HUDEP-2 (cell line): ENCODE measurements at regions not wholly inside any gene's neighbourhood (a gene's known extent, or its start where the extent isn't known, plus 50 kb on each side); places are given as distances from the start of the nearest gene placed in this dataset.

Source experiments
- DNase-seq, 76 experiments: peaks; one replicate each; lab custom pipeline; 2025; ENCODE audit not compliant: unreplicated experiment in 76 of 76; lab: John Stamatoyannopoulos, UW

GRCh38 chr14:58809520-58809919 is 171.8 kb downstream of the DACT1 start:
- DNase-seq = no peak

GRCh38 chr14:58812050-58812910 is 174.5 kb downstream of the DACT1 start:
- no peak for DNase-seq

DNA sequence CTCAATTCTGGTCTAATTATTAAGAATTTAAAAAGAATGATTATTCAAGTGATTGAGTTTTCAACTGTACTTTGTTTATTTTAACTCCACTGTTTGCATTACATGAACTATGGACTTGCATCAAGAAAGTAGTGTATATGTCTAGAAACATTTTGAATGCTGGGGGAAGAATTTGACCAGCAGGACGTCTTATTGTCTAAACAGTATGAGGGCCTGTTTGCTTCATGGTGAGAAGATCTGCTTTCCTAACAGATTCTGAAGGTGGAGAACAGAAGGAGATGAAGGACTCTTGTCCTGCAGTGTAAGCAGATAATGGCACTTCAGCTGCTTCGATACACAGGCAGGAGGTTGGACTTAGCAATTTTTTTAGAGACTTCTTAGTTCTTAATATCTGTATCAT is 176.0 kb downstream of the DACT1 start:
- no peak for DNase-seq

DNA sequence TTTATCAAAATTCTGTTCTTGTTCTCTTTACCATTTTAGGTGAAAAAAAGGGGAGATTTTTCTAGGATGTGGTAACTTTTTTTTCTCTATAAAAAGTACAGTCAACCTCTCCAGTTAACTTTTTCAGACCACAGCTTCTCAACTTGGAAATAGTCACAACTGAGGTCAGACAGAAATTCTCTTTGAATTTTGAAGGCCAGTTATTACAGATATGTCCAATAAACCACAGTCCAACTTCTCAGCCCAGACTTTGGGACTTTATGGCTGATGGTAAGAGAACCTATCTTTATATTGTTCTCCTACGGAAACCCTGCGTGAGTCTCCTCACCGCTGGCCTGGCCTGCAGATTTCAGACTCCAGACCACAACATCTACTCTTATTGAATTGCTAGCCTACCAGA is 176.7 kb downstream of the DACT1 start:
- DNase-seq = no peak

DNA sequence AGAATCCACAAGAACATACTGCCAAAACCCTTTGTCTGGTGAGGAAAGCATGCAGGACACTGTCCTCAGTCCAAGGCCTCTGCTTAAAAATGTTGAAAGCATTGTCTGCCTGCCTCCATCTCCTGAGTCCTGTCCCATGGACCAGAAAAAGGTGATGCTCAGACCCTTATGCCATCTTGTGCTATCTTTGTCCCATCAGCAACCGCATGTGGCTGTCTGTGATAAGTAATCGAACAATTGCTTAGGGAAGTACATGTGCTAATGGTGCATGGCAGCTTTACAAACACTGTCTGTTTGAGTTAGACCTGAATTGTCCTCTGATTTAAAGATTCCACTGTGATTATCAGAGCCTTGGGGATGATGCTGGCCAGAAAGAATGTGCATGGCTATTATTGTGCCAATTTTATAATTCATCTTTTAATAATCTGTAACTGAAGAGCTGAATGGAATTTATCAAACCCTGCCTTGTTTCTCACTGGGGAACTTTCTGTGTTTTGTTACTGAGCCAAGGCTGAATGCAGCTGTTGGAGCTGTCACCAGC is 177.5 kb downstream of the DACT1 start:
- no peak for DNase-seq

- DNase-seq = no peak
Measured at GRCh38 chr14:58815794-58816193, 178.0 kb downstream of the DACT1 start.

DNA sequence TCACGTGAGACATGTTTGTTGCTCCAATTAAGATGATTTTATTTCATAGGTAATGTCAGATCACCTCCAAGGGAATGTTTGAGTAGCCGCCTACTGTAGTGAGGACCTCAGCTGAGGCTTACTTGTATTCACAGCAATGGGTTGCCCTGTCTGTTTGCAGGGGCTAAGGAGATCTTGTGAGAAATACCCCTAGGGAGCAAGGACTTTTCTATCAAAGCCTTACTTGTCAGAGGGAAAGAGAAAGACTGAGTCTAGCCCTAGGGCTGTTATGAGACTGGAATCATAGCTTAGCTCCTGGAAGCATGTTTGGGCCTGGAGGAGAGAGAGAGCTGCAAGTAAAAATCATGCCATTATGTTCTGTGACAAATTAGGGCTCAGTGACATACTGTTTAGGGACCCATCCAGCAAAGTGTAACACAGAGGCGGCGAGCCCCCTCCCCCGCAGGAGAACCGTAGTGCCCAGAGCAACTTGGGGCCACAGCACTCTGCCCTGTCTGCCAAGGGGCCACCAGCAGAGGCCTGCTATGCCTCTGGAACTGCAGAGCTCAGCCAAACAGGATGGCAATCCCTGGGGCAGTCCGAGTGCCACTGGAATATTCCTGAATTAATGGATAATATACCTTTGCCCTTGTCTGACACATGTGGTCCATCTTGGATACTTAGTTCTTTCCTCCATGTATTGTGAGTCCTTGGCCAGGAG is 178.8 kb downstream of the DACT1 start:
- DNase-seq = no peak

DNA sequence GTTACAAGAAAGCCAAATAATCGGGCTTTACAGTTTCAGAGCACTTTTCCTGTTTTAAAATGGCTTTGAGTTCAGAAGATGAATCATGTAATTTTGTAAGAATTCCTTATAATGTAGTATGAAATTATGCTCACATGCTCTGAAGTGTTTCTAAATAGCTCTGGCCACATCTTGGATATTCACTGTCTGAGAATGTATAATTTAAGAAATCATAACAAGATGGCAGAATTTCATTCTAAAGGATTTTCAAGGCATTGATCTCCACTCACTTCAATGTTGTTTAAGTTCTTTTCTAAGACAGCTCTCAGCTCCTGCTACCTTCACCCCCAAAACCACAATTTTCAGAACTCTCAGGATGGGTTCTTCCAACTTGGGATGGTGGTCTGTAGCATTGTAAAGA is 180.1 kb downstream of the DACT1 start:
- DNase-seq = no peak

DNA sequence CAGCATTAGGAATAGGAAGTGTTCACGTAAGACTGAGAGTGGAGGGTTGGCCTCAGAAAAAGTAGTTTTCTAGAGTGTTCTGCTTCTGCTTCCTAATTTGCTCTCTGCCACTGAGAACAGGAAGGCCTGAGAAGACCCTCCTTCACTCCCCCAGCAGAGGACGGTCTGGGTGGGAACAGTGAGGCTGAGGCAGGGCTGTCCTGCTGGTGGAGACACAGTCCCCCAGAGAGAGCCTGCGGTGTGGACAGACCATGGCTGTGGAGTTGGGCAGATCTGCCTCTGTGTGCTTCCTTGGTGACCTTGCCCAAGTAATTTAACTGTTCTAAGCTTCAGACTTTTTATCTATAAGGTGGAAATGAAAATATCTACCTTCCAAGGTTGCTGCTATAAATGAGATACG is 182.3 kb downstream of the DACT1 start:
- no peak for DNase-seq

DNA sequence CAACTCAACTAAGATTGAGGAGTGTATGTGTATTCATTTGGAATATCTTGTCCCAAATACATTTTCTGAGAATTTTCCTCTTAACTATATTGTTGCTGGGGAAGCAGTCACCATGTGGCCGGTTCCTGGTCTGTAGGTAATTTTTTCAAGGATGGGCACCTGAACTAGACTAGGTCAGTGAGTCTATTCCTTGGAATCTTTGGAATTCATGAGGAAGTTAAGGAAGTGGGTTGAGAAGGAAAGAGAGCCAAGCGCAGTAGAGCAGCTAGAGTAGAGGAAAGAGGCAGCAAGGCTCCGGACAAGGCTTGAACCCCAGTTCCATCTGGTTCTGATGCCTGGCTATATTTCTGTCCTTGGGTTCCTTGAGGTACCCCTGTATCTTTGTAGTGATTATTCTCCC is 183.7 kb downstream of the DACT1 start:
- DNase-seq = no peak

DNA sequence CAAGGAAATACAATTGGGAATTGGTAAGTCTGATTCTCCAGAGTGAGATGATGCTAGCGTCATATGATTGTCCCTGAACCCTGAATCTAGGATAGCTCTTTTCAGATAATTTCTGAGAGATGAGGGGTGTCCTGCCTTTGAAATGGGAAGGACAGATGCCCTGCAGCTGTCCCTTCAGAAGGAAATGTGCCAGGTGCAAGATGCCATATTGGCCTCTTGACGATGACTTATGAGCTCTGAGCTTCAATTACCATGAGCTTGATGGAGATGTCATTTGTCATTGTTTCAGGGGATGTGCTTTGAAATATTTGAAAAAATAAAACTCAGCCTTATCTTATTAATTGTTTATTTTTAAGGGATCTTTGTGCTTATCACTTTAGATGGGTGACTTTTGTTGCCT is 185.1 kb downstream of the DACT1 start:
- no peak for DNase-seq

DNA sequence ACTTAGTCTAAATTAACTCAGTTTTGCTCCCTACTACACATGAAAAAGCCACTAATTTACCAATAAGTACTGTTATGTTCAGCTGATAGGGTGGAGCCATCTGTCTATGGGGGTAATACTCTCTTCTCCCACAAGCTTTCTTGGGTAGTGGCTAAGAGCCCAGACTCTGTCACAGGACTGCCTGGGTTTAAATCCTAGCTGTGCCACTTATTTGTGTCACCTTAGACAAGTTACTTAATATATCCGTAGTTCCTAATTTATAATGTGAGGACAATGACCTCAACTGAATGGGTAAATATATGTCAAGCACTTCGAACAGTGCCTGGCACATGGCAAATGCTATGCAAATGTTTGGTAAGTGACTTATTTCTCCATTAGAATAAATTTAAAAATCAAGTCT is 185.6 kb downstream of the DACT1 start:
- DNase-seq = no peak

GRCh38 chr14:58824106-58824505 is 186.3 kb downstream of the DACT1 start:
- no peak for DNase-seq

- DNase-seq = no peak
Measured at GRCh38 chr14:58824796-58825195, 187.0 kb downstream of the DACT1 start.

- no peak for DNase-seq
Measured at GRCh38 chr14:58825606-58826005, 187.8 kb downstream of the DACT1 start.

DNA sequence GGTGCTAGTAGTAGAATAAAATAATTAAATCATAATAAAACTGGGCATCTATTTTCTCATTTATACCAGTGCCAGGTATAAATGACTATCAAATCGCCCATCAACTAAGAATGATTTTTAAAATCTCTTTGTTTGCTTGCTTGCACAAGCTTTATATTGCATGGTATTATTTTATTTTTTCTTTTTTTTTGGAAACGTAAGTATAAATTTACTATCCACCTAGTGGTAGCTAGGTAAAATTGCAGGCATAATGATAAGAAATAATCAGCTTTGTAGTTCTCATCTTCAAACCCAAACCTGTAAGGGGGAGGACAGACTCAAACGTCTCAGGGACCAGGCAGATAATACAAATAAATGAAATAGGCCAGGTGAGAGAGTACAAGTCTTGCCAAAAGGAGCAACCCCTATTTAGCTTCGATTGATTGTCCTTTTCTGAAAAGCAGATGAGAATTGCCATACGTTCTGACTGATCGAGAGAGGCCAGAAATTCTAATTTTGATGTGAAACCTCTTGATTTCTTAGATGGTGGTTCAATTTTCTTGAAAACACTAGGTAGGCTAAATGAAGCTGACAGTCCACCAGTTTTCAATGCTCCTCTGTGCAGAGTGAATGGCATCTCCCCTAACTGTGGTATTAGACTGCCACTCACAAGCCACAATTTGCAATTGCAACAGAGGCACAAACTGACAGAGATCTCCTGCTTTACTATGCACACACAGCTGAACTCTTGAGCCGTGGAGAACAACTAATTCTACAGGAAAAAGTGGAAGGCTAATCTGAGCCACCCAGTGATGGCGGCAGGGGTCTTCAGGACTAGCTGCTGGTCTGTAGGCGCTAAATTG is 189.3 kb downstream of the DACT1 start:
- DNase-seq = no peak

DNA sequence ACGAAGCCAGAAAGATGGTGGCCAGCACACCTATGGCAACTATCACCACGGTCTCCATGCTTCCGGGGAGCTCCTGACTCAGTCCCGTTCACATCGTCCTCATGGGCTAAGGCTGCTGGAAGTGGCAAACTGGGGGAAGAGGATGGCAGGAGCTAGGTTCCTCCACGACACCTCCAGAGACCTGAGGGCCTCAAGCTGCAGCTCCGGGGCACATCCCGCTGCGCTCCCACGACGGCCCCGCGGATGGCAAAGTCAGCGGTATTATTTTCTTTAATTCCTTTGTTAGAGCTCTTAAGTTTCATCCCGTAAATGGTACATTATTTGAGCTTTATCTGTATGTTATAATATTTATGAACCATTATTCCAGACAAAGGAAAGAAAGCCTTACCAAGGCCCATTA is 190.5 kb downstream of the DACT1 start:
- DNase-seq = no peak

- DNase-seq = no peak
Measured at GRCh38 chr14:58829594-58829993, 191.8 kb downstream of the DACT1 start.

GRCh38 chr14:58830121-58830520 is 192.4 kb downstream of the DACT1 start:
- no peak for DNase-seq

DNA sequence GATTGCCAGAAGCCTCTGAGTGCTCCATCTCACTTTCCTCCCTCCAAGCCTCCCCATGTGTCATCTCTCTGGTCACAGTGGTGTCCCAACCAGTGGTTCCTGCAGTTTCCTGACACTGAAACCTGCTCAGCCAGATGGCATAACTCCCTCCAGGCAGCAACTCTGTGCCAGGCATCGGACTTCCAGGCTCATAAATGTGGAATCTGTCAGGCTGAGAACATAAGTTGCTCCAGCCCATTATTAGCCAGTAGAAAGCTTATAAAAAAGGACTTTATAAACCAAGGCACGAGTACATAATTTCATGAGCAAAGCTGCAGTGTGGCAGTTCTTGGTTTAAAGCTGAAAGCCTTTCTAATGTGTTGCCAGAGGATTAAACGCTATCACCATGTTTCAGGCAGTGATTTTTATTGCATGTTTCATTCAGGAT is 194.3 kb downstream of the DACT1 start:
- no peak for DNase-seq
